C4-2B (cell line): ENCODE measurements at regions not wholly inside any gene's neighbourhood (a gene's known extent, or its start where the extent isn't known, plus 50 kb on each side); places are given as distances from the start of the nearest gene placed in this dataset.

Source experiments
- ZFX ChIP-seq: fragments of 450-650 bp; IDR thresholded peaks from 2 replicates; pipeline ENCODE4 v1.6.1; 2017
- TF ChIP-seq, protein P1 (sequence below): fragments of 450-650 bp; conservative IDR thresholded peaks from 2 replicates; pipeline ENCODE4 v1.5.1; 2017; ENCODE audit warnings: mild to moderate bottlenecking

DNA sequence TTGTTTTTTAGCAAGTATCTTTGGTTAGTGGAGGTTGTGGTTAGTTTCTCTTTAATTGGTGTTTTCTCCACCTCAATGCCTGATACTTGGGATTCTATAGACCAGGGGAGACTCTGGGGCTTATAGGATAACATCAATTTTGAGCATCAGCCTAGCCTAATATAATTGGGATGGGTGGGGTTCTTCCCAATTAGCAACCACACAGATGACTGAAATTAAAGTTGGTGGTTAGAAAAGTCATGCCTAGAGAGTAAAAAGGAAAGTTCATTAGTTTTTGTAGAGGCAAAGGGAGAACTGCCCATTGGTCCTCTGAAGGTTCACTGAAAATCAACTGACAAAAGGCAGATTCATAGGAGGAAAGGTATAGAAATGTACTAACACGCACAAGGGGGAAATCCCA lies 843.3 kb downstream of the TSN start:
- TF ChIP-seq, protein P1, sequence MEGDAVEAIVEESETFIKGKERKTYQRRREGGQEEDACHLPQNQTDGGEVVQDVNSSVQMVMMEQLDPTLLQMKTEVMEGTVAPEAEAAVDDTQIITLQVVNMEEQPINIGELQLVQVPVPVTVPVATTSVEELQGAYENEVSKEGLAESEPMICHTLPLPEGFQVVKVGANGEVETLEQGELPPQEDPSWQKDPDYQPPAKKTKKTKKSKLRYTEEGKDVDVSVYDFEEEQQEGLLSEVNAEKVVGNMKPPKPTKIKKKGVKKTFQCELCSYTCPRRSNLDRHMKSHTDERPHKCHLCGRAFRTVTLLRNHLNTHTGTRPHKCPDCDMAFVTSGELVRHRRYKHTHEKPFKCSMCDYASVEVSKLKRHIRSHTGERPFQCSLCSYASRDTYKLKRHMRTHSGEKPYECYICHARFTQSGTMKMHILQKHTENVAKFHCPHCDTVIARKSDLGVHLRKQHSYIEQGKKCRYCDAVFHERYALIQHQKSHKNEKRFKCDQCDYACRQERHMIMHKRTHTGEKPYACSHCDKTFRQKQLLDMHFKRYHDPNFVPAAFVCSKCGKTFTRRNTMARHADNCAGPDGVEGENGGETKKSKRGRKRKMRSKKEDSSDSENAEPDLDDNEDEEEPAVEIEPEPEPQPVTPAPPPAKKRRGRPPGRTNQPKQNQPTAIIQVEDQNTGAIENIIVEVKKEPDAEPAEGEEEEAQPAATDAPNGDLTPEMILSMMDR = no peak
- TF ChIP-seq ZFX = no peak
